WI38 (cell line): ENCODE measurements at regions not wholly inside any gene's neighbourhood (a gene's known extent, or its start where the extent isn't known, plus 50 kb on each side); places are given as distances from the start of the nearest gene placed in this dataset.

Source experiments
- H3K4me3 ChIP-seq: 2 replicates; pipeline ENCODE4 v1.5.1; 2011; ENCODE audit warnings: low read depth, mild to moderate bottlenecking, control low read depth, low read length
- TF ChIP-seq, protein P1 (sequence below): IDR thresholded peaks from 2 replicates; pipeline ENCODE4 v1.5.1; 2012; ENCODE audit warnings: low read depth, mild to moderate bottlenecking, control low read depth, low read length

GRCh38 chr11:43545610-43546009, 134.9 kb upstream of the HSD17B12 start:
- TF ChIP-seq, protein P1, sequence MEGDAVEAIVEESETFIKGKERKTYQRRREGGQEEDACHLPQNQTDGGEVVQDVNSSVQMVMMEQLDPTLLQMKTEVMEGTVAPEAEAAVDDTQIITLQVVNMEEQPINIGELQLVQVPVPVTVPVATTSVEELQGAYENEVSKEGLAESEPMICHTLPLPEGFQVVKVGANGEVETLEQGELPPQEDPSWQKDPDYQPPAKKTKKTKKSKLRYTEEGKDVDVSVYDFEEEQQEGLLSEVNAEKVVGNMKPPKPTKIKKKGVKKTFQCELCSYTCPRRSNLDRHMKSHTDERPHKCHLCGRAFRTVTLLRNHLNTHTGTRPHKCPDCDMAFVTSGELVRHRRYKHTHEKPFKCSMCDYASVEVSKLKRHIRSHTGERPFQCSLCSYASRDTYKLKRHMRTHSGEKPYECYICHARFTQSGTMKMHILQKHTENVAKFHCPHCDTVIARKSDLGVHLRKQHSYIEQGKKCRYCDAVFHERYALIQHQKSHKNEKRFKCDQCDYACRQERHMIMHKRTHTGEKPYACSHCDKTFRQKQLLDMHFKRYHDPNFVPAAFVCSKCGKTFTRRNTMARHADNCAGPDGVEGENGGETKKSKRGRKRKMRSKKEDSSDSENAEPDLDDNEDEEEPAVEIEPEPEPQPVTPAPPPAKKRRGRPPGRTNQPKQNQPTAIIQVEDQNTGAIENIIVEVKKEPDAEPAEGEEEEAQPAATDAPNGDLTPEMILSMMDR, result no peak
- H3K4me3 ChIP-seq, result no peak overlapping the region

DNA sequence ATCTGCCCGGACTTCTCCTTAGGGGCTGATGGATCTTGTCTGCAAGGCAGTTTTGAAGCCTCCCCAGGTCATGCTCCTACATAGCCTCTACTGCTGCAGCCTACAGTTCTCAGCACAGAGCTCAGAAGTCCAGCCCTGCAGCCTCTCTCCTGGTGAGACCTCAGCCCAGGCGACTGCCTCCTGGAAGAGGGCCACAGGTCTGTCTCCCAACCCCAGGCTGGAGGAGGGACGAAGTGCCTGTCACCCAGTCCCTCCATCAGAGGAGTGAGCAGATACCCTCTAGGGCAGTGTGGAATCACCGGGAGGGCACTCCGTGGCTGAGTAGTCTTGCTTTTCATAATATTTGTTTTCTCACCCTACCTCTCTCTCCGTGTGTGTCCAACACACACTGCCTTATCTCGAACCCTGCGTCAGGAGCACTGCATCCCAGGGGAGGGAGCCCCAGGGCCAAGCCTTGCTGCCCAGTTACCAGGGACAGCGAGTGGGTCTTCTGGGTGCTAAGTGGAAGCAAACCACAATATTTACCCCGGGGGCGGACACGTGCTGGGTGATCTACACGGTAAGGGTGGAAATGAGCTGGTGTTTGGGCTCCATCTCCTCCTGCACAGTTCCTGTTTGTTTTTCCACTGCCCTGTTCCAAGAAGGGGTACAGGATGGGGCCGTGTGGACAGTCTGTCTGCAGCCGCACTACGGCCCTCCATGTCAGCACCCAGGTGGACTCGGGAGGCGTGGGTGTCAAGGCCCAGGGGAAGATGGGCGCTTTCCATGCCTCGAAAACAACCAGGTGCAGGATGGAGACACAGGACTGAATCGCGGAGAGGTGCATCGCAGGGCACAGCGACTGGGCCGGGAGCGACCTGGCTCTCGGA, 133.7 kb upstream of the HSD17B12 start:
- H3K4me3 ChIP-seq, result no peak overlapping the region

DNA sequence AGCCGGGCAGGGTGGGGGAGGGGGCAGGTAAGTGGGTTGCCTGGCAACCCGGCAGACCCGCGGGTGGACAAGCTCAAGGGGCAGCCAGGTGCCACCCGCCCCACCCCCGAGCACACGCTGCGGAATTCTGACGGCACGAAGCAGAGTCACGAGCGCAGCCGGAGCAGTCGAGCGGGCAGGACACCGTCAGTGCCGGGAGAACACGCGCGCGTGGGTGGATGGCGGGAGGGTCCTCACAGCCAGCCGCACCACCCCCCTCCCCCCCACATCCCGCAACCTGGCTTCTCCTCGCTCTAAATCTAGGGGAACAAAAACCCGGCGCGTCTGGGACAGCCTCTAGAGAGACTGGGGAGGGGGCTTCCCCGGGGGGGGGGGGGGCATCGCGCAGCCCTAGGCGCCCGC, 133.1 kb upstream of the HSD17B12 start:
- H3K4me3 ChIP-seq, result no peak overlapping the region
- TF ChIP-seq, protein P1, result no peak

More for the DNA sequence above, 133.7 kb upstream of the HSD17B12 start:
- TF ChIP-seq, protein P1, result no peak

GRCh38 chr11:43547889-43548381, 132.6 kb upstream of the HSD17B12 start:
- no peak overlapping the region for H3K4me3 ChIP-seq
- TF ChIP-seq, protein P1, result no peak

GRCh38 chr11:43548916-43549315, 131.6 kb upstream of the HSD17B12 start:
- H3K4me3 ChIP-seq, result no peak overlapping the region
- TF ChIP-seq, protein P1, result no peak

DNA sequence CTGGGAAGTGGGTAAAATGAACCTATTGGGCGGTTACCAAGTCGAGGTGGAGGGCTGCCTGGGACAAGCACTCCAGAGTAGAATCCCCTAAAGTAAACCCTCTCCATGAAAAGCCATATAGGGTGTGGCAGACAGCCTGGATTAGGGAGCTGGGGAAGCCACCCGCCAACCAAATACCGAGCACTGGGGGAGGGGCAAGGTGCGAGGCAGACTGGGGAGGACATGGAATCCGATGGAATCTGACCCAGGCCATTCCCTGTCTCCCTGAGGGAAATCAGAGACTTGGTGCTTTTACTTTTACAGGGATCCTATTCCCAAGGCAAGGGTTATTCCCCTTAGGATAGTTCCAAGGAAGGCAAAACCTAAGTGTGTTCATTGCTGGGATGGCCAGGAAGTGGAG, 130.9 kb upstream of the HSD17B12 start:
- TF ChIP-seq, protein P1, result no peak
- H3K4me3 ChIP-seq, result no peak overlapping the region

DNA sequence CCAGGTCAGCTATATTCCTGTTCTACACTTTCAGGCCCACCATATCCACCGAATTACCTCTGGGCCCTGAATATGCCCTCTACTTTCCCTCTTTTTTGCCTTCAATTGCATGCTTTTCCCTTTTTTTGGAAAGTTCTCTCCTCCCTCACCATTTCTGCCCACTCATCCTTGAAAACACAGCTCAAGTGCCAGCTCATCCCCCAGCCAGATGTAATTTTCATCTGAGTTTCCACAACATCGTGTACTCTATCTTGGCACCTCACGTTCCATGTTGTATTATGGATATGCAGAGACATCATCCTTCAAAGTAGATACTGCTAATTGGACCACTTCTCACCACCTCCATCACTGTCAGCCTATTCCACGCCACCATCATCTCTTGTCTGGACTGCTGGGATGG, 129.8 kb upstream of the HSD17B12 start:
- TF ChIP-seq, protein P1, result no peak

More for the DNA sequence above, 129.8 kb upstream of the HSD17B12 start:
- no peak overlapping the region for H3K4me3 ChIP-seq
